NCI-H2081 treated with DMSO at 0.1 percent for 48 hours (cell line): ENCODE measurements at regions not wholly inside any gene's neighbourhood (a gene's known extent, or its start where the extent isn't known, plus 50 kb on each side); places are given as distances from the start of the nearest gene placed in this dataset.

Source experiments
- DNase-seq: peaks from one replicate; lab custom pipeline; 2025; lab: John Stamatoyannopoulos, UW

DNA sequence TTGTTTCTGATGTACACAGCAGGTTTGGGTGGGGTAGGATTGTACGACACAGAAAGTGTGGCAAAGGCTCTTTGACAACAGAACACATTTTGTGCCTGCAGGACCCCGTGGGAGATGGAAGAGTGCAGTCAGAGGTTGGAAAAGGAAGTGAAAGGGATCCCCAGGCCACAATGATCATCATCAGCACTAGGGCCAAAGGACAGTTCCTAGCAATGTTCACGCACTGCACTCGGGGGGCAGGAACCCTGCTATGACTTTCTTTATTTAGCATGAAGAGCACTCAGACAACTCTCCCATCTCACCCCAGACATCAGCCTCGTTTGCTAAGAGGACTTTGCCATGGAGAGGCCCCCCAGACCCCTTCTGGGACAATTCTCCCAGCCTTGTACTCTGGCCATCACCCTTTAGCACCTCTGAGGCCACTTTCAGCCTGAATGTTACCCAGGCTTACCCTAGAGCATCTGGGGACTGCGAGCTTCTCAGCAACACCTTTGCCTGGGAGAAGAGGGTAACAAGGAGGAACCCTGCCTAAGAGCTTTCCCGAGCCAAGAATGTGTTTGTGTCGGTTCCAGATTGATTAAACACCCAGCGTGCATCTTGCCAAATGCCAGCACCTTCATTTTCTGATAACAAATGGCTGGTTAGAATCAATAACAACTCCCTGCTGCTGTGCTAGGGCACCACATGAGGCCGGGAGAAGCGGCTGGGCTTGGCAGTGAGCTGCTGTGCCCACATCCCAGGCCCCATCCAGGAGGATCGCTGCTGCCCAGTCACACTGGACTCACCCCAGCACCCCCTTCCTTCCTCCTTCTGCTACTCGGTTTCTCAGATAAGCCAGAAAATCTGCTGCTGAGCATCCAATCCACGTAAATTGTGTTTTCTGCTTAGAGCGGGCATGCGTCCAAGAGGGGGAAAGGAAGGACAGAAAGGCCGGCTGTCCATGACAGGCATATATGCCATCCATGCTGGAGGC, 633.1 kb downstream of the AJAP1 start:
- no peak for DNase-seq

DNA sequence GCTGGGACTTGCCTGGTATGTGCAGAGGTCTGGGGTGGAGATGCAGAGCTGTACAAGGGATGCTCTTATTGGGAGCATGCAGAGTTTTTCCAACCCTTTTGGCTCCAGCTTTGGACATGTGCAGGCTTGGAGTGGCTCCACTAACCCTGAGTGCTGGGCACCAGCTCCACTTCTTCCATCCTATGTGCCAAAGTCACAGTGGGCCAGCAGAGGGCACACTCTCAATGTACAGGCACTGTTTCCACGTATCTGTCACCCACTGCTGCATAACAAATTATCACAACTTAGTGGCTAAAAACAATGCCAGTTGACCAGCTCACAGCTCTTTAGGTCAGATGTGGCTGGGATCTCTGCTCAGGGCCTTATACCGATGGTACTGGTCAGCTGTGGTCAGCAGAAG, 631.8 kb downstream of the AJAP1 start:
- no peak for DNase-seq

DNA sequence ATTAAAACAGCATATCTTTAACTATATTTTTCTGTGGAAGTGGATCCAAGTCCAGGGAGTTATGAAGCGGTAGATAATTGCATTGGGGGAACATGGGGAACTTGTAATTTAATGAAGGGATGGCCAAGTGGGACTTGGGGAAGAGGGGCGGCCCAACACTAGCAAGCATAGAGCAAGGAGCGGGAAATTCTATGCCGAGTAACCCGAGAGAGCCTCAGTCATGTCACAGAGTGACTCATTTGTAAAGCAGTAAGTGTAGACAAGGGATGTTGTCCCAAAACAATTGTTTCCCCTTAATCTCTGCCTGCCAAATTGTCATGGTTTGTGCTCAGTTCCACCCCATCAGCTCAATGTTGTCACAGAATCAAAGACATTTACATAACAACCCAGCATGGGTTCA, 620.1 kb downstream of the AJAP1 start:
- no peak for DNase-seq

DNA sequence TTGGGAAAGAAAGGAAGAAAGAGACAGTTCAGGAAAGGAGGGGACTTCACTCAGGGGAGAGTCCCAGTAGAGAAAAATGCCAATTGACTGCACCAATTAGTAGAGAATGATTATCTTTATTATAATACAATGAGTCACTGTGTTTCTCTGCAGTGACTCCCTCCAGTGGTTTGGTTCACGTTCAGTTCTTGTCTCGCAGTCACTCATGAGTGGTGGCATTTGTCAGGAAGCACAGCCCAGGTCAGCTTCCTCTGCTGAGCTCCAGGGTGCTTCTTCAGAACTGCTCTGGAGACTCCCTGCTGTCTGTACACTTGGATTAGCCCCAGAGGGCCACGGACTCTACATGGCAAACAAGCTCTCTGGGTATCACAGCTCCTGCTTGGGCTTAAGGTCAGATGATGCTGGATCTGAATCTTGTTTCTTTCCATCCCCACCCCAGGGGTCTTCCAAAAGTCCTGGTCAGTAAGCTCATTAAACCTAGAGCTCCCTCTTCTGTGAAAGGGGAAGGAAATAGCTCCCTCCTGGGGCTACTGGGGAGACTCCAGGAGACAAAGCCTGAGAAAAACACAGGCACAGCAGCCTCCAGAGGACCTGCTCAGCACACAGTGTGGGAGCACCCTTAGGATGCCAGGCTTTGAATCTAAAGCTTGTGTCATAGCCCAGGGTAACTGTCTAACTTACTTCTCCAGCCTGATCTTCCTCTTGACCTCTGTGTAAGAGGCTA, 619.0 kb downstream of the AJAP1 start:
- DNase-seq = no peak

DNA sequence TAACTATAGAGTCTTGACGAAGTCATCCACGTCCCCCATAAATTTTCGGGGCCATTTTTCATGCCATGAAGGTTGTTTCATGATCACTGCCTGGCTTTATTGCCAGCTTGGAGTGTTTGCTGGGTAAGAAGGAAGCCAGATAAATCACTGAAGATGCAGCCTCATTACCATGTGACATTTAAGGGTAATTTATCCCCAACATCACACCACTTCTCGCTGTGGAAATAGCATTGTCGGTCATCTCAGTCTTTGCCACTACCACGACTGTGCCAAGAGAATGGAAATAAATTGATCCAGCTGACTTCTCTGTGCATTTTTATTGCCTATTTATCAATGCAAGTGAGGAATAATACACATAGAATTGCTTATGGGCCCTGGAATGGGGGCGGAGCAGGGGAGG, 617.9 kb downstream of the AJAP1 start:
- no peak for DNase-seq

DNA sequence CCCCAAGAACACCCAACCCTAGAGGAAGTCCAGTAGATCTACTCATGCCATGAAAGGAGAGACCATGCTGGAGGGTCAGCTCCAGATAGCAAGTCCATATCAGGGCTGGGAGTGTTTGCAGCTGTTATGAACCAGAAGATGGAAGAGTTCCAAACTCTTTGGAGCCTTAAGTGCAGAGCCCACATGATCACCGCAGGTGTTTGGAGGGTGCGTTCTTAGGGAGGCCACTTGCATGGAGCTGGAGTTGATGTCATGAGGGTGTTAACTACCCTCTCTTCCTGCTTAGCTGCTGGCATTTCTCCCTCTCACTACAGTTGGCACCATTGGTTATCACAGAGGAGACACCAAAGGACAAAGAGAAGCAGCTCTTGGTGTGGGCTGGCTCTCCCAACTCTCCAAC, 616.9 kb downstream of the AJAP1 start:
- DNase-seq = no peak

DNA sequence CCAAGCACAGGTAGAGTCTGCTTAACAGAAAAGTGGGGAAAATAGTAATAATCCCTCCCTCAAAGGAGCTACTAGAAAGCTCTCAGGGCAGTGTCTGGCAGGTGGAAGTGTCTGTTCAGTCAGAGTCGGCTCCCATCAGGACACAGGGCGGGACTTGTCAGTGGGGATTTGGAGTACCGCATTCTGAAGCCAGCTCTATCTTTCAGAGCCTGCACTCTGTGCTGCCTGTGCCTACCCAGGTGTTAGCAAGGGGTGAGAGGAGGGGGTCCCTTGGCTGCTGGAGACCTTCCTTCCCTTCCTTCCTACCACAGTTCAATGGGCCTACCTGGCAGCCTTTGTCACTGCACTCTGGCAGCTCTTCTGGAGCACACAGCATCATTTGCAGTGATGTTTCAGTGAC, 615.5 kb downstream of the AJAP1 start:
- no peak for DNase-seq

DNA sequence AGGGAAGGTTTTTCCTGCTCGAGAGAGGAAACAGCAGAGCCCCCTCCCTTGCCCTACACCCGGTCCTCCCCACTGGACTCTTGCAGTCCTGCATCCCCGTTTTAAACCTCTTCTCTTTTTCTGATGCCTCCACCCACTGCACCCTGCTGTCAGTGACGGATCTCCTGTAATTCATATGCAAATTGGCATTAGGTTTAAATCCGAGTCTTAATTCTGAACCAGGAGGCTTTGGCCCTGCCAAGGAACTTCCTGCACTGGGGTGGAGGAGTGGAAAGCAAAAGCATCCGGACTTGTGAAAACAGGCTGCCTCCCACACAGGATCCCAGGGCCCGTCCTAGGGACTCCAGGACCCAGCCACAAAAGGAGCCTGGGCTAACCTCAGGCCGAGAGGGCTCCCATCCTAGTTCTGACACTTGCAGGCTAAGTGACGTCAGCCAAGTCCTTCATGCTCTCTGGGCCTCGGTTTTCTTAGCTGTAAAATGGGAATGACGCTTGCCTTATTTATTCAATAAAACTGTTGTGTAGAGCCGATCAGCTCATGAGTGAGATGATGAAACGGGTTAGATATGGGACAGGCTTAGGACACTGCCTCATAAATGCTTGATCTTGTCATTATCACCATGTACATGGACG, 613.3 kb downstream of the AJAP1 start:
- no peak for DNase-seq

DNA sequence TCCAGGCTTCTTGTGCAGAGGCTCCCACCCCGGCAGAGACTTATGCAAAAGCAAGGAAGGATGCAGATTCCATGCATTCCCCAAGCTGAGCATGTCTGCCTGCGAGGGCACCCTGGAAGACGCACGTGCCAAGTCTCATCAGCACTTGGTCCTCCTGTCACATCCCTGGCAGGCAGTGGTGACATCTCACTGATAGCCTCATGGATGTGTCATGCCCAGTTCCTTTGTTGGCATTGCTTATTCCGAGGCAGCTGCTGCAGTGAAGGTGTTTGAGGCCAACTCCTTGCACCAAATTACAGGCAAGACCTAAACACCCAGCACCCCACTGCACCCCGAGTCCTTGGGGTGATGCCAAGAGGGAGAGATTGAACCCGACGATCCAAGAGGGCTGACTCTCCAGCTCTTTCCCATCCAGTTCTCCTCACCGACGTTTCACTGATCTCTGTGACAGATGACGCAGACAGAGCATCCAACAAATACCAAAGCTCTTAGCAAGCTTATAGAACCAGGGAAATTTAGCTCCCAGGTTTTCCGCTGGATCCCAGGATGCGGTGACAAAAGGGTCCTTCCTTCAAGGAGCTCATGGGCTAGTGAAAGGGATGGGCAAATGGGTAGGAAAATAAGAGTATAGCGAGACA, 611.1 kb downstream of the AJAP1 start:
- DNase-seq = no peak

DNA sequence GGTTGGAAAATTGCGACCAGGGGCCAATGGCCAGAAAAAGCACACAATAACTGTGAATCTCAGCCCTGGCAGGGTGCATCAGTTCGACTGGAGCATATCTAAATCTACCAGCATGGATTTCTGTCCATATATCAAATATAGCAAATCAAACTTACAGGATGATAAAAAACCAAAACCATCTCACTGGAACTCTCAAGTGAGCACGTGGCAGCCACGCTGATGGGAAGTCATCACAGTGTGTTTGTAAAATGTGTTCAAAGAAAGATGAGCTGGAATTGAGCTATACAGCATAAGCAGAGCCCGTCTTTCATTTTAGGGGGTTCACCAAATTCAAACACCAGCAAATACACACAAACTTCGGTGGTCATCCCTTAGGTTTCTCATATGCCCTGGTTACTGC, 610.1 kb downstream of the AJAP1 start:
- no peak for DNase-seq

DNA sequence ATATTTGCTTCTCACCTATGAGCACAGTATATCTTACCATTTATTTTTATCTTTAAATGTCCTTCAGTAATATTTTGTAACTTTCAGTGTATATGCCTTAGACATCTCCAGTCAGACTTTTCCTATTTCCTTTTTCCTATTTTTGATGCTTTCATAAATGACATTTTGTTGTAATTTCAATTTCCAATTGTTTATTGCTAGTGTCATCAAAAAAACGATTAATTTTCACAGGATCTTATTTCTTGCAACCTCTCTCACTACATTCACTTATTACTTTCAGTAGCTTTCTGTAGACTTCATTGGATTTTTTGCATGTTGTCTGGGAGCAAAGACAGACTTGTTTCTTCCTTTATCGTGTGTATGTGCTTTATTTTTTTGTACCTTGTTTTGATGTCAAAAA, 602.4 kb downstream of the AJAP1 start:
- no peak for DNase-seq

DNA sequence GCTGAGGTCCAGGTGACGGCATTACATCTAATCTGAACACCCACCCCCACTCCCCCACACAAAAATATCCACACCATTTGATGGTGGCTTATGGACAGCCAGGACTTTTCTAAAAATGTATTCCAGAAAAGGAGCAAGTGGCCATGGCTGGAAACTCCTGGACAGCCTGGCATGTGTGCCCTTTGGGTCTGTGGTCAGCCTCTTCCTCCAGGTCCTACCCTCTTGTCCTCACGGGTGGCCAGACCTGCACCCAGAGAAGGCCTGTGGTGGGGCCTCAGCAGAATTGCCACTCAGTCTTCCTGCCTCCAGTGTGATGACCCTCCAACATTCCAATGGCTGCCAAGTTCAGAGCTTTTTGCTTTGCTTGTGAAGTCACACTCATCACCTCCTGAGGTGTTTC, 600.6 kb downstream of the AJAP1 start:
- no peak for DNase-seq

DNA sequence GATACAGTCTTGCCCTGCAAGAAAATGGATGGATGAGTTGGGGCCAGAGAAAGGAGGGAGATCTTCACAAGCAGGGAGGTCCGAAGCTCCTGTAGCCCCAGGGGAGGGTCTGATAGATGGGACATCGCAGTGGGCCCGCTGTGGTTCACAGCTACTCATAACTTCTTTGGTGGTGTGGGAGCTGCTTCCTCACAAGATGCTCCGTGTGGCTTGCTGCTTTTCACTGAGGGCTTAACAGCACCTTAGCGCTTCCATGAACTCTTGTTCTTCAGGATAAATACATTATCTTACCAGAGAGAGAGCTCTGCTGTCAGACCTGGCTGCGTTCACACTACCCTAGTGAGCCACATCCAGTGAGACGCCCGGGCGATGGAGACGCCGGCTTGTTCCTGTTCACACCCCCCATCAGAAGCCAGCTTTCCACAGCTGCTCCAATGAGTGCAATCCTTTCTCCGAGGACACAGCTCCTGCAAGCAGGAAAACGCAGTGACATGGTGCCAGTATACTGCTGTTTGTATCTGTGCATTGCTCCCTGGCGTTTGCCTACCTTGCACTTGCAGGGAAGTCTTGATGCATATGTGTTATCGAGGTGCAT, 599.8 kb downstream of the AJAP1 start:
- DNase-seq = no peak

DNA sequence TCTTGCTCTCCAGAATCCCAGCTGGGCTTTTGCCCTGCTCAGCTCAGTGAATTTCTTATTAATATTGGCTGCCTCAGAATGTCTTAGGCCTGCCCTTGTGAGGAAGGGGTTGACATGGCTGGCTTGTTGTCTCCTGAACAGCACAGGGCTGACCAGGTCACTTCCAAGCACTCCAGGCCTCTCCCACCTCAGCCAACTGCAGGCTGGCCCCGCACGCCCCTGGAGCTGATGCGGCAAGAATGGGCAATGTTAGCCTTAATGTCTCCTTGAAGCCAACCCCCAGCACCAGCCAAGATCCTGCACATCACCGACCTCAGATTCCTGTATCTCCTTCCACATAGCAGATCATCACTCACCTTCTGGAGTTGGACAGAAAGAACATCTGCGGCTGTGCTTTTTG, 598.6 kb downstream of the AJAP1 start:
- DNase-seq = no peak

DNA sequence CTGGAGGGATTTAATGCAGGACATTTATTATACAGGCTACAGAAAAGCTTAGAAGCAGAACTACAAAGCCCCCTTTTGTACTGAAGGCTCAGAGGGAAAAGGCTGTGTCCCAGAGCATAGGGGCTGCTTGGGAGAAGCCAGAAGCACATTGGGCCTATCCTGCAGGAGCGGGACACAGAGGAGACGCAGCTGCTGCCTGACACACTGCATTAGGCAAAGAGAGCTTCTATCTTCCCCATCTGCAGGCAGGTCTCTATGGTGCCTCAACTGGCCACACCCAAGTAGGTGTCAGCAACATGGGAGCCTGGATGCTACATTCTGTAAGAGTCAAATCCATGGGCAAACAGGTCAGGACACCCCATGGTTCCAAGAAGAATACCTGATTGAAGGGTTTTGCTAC, 595.9 kb downstream of the AJAP1 start:
- DNase-seq = no peak

DNA sequence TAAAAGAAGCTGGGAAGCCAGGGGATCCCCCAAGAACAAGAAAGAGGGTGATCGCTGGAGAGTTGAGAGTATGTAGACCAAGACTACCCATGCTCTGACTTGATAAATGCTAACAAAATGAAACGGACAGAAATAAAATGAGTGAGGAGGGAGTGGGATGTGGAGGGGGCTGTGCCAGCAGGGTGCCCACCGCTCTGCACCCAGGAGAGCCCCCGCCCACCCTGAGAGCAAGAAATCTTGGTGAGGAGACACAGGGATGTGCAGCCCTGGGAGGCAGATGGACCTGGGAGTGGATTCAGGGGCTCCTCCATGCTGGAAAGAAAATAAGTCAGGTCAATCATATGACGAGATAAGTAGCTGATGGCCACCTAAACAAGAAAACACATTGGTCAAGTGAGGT, 590.9 kb downstream of the AJAP1 start:
- DNase-seq = no peak

DNA sequence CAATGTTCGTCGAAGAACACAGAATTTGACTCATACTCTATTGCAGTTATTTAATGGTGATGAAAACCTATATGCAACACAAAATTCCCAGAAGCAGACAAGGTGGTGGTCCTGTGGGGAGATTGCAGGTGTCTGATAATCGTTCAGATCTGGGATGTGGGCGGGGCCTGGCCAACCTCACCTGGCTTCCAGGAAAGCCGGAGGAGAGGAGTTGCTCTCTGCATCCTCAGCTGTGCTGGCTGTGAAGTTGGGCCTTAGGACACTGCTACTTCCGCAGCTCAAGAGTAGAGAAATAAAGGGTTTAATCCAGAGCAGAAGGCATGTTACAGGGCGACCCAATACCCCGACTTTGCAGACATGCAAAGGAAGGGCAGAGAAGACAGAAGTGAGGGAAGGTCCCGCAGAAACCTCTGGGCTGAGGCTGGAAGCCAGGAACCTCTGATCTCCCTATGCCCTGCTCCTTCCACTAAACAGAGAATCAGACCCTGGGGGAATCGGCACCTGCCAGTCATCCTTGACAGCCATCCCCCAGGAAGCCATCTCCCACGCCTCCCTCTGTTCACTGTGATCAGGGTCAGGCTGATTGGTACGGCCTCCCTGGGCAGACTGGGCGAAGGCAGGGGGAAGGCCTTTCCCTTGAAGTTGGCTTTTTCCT, 590.3 kb downstream of the AJAP1 start:
- DNase-seq = no peak

DNA sequence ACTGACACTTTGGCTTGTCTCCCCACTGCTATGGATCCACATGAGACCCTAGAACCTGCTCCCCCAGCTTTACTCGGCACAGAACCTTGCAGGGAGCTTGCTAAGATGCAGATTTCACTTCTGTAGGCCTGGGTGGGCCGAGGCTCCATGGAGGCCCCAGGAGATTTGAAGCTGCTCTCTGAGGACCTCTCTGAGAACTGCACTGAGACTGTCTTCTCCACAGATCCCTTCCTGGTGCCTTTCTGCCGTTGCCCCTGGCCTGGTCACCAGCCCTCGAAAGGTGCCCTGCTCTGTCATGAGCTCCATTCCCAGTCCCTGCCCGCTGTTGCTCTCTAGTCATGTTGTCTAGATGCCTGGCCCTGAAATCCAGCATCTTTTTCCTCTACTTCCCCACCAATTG, 588.4 kb downstream of the AJAP1 start:
- no peak for DNase-seq

DNA sequence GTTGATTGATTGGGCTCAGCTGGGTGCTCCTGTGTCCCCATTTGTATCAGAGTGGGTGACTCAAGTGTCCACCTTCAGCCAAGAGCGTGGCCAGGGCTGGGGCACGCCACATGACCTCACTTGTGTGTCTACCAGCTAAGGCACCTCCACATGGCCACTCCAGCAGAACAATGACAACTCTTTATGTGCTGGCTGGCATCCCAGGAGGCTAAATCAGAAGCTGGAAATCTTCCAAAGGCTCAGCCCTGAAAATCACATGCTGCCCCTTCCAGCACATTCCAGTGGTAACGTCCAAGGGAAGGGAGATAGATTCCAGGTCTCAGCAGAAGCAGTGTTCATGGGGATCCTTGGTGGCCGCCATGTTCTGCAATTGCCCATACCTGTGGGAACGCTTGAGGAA, 585.5 kb downstream of the AJAP1 start:
- DNase-seq = no peak

DNA sequence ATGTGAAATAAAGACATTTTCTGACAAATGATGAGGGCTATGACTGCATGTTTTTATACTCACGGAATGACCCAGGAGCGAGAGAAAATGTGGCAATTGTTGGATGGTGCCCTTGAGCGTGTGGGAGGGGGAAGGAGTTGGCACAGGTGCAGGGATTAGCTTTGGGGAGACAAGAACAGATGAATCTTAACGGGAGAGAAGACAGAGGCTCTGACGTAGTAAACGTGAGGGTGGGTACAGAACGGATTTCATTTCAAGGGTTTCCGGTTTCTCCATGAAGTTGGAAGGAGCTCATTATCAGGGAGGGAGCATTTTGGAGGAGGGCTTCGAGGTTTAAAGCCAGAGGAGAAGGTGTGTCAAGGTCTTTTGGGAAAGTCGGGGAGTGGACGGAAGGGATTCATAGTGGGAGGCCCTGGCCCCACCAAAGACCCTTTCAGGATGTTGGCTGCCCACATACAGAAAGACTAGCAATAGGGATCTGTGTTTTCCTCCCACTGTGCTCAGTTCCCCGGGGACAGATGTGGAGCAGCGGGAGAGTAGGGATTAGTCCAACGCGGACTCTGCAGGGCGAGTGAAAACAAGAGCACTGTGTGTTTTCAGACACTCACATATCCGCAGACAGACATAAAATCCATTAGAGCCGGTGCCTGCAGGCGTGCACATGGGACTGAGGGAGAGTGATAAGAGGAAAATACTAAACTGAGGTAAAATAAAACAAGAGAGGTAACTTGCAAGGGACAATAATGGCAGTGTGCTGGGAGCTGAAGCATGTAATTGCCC, 584.1 kb downstream of the AJAP1 start:
- DNase-seq = no peak
